LHCN-M2 (cell line): ENCODE measurements at regions not wholly inside any gene's neighbourhood (a gene's known extent, or its start where the extent isn't known, plus 50 kb on each side); places are given as distances from the start of the nearest gene placed in this dataset.
"Not testable (repeated sequence)": the region's sequence is repeated elsewhere in the genome, so short reads cannot be mapped to it uniquely, and the experiment has no call there.

Source experiments
- DNase-seq: peaks from one replicate; pipeline ENCODE4 v3.0.0-alpha.2; 2012; ENCODE audit warnings: low read depth

DNA sequence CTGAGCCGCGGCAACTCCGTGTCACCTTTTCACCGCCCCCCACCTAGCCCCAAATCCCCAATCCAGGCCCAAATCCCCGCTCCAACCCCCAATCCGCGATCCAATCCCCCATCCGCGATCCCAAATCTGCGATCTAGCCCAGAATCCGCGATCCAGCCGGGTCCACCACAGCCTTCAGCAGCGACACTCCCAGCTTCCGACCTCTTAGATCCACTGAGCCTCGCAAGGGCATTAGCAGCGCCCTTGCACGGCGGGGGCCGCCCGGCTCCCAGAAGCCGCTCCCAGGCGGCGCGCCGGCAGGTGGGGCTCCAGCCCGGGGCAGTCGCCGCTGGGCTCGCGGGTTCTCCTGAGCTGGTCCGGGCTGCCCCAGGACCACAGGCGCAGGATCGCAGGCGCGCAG lies 116.1 kb upstream of the TPTE start:
- DNase-seq = not testable (repeated sequence)

DNA sequence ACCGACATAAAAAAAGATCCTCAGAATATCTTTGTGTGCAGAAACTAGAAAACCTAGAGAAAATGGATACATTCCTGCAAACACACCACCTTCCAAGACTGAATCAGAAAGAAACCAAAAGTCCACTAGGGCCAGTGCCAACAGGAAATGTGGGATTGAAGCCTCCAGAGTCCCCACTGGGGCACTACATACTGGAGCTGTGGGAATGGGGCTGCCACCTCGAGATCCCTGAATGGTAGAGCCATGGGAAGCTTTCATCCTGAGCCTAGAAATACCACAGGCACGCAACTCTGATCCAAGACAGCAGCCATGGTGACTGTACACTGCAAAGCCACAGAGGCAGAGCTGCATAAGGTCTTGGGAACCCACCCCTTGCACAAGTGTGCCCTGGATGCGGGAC lies 111.6 kb upstream of the TPTE start:
- not testable (repeated sequence) for DNase-seq

DNA sequence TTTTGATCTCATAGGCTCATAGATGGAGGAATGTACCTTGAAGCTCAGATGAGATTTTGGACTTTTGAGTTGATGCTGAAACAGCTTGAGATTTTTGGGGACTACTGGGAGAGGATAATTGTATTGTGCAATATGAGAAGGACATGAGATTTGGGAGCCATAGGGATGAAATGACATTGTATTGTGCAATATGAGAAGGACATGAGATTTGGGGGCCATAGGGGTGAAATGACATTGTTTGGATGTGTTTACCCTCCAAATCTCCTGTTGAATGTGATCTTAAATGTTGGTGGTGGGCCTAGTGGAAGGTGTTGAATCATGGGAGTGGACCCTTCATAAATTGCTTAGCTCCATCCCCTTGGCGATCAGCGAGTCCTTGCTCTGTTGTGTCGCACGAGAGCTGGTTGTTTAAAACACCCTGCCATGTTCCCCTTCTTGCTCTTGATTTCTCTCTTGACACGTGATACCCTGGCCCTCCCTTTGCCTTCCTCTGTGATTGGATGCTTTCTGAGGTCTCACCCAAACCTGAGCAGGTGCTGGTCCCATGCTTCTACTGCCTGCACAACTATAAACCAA lies 110.9 kb upstream of the TPTE start:
- not testable (repeated sequence) for DNase-seq

DNA sequence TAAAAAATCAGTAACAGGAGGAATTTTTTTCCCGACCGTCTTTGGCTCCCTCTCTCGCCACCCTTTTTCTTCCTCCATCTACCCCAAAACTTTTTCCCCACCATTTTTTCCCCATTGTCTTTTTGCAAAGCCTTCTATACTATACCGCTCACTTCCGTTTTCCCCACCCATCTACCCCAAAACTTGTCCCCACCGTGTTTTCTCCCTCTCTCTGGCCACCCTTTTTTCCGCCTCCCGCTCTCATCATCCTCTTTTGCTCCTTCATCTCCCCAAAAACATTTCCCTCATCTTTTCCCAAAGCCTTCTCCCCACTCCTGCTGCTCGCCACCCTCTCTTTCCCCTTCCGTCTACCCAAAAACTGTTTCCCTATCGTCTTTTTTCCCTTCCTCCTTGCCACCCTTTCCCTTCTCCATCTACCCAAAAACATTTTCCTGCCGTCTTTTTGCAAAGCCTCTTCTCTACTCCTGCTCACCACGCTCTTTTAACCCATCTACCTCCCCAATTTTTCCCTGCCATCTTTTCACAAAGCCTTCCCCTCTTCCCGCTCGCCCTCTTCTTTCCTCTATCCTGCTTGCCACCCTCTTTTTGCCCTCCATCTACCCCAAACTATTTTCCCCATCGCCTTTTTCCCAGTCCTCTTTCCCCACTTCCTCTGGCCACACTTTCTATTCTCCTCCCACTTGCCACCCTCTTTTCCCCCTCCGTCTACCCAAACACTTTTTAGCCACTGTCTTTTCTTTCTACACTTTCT lies 109.4 kb upstream of the TPTE start:
- not testable (repeated sequence) for DNase-seq

DNA sequence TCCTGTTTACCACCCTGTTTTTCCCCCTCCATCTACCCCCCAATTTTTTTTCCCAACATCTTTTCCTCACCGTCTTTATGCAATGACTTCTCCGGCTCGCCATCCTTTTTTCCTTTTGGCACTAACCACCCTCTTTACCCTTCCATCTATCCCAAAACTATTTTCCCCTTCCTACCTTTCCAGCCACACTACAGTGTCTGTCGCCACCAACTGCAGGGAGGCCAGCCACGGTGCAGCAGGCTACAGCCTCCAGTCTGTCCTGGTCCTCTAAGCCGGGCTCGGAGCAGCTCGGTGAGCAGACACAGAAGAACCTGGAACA lies 108.5 kb upstream of the TPTE start:
- DNase-seq = not testable (repeated sequence)

DNA sequence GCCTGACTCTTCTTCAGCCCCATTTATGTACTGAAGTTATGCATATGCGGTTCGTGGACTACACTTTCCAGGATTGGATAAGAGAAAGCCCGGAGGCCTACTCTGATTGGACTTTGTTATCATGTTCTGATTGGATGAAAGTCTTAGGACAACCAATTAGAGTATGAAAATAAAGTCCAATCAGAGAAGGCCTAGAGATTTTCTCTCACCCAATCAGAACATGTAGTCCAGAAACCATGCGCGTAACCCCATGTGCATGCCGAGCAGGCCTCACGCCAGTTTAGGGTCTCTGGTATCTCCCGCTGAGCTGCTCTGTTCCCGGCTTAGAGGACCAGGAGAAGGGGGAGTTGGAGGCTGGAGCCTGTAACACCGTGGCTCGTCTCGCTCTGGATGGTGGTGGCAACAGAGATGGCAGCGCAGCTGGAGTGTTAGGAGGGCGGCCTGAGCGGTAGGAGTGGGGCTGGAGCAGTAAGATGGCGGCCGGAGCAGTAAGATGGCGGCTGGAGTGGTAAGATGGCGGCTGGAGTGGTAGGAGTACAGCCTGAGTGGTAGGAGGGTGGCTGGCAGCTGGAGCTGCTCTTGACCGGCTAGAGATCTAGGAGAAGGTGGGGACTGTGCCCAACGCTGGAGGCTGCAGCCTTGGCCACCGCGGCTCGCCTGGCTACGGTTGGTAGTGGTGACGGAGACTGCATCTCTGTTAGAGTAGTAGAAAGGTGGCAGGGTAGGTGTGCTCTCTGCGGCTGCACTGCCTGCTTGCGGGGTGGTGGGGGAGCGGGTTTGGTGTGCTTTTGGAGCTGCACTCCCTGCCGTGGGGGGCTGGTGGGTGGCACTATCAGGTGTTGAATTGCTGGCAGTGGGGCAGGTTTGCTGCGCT lies 107.9 kb upstream of the TPTE start:
- not testable (repeated sequence) for DNase-seq

DNA sequence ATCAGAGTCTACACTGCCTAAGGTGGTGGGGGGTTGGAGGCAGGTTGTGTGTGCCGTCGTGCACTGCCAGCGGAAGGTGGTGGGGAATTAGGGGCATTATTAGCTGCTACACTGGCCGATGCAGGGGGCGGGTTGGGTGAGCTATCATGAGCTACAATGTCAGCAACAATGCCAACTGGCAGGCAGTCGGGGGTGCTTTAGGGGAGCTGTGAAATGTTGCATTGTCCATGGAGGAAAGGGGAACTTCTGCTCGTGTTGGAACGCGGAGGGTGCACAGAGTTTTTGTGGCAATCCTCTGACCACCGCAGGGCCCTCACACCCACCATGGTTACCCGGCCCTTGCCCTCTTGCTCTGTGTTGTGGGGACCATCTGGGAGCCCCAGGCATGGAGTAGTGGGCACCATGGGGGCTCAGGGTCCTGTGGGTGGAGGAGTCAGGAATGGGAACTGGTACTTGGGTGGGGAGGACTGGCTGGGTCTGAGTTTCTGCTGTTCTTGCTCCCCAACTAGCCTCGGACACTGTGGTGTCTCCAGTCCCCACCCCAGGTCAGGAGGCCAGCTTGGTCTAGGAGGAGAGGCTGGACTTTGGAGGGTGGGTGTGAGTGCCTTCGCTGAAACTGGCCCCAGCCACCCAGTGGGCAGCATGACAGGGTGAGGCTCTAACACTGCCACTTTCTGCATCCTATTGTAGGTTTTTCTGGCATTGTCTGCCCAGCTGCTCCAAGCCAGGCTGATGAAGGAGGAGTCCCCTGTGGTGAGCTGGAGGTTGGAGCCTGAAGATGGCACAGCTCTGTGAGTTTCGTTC lies 107.1 kb upstream of the TPTE start:
- not testable (repeated sequence) for DNase-seq

DNA sequence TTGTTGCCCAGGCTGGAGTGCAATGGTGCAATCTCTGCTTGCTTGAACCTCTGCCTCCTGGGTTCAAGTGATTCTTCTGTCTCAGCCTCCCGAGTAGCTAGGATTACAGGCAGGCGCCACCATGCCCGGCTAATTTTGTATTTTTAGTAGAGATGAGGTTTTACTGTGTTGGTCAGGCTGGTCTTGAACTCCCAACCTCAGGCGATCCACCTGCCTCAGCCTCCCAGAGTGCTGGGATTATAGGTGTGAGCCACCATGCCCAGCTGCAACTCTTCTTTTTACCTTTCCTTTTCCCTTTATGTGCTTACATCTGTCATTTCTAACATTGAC lies 106.5 kb upstream of the TPTE start:
- DNase-seq = not testable (repeated sequence)

DNA sequence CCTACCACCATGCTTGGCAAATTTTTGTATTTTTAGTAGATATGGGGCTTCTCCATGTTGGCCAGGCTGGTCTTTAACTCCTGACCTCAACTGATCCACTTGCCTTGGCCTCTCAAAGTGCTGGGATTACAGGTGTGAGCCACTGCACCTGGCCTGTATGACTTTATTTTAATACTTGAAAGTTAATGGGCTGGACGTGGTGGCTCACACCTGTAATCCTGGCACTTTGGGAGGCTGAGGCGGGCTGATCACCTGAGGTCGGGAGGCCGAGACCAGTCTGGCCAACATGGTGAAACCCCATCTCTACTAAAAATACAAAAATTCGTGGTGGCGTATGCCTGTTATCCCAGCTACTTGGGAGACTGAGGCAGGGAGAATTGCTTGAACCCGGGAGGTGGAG lies 105.9 kb upstream of the TPTE start:
- DNase-seq = not testable (repeated sequence)

DNA sequence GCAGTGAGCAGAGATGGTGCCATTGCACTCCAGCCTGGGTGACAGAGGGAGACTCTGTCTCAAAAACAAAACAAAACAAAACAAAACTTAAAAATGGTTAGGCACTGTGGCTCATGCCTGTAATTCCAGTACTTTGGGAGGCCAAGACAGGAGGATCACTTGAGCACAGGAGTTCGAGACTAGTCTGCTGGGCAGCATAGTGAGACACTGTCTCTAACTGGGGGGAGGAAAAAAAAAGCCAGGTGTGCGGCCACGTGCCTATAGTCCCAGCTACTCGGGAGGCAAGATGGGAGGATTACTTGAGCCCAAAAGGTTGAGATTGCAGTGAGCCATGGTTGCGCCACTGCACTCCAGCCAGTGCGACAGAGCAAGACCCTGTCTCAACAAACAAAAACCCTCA lies 105.5 kb upstream of the TPTE start:
- not testable (repeated sequence) for DNase-seq

DNA sequence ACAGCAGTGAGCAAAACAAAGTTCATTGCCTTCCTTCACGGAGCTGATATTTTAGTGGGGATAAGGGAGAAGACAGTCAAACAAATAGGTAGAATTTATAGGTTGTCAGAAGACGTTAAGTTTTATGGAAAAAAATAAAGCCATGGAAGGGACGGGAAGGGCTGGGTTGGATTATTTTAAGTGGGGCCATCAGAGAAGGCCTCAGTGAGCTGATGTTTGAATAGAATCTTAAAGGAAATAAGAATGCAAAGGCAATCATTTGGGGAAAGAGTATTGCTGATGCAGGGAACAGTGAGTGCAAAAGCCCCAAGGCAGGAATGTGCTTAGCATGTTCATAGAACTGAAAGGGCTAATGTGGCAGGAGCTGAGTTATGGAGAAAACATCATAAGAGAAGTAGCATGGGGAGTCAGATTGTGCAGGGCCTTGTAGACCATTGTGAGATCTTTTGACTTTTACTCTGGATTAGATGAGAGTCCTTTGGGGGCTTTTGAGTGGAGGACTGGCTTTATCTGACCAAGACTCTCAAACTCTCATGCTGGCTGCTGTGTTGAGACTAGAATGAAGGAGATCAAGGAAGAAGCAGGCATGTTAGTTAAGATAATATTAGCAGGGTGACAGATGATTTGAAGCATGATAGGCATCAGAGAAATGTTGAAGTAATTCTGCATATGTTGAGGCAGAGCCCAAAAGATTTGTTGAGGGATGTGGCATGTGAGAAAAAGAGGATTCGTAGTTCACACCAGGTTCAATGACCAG lies 104.5 kb upstream of the TPTE start:
- DNase-seq = not testable (repeated sequence)

DNA sequence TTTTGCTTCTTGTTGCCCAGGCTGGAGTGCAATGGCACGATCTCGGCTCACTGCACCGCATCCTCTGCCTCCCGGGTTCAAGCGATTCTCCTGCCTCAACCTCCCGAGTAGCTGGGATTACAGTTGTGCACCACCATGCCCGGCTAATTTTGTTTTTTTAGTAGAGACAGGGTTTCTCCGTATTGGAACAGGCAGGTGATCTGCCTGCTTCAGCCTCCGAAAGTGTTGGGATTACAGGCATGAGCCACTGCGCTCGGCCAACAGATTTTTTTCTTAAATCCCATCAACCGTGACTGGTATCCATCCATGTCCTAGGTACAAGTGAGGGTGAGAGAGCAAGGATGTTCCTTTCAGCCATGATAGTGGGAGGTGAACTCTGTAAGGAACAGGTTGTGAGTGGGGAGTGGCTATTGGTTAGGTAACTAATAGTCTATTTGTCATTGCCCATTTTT lies 103.8 kb upstream of the TPTE start:
- DNase-seq = not testable (repeated sequence)

DNA sequence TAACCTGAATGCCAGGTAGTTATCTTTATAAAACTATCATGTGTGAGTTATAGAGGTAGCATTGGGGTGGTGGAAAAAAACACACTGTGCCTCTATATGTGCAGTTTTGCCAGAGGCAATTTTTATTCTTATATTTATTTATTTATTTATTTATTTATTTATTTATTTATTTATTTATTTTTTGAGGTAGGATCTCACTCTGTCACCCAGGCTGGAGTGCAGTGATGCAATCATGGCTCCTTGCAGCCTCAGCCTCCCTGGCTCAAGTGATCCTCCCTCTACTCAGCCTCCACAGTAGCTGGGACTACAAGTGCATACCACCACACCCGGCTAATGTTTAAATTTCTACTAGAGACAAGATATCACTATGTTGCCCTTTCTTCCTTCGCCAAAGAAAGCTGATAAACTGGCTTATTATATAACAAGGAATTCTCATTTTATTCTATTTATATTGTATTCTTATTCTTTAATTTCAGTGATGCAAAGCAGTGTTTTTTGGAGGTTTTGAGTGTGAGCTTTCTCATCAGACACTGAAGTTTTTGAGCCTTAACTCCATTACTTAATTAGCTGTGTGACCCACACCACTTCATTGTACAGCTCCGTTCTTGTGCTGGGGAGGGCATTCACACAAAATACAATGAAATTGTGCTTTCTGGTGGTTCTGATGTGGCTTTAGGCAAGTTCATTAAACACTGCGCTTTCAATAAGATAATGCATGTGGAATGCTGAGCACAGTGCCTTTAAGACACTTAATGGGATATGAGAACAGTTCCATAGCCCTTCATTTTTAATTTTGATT lies 102.9 kb upstream of the TPTE start:
- DNase-seq = not testable (repeated sequence)

DNA sequence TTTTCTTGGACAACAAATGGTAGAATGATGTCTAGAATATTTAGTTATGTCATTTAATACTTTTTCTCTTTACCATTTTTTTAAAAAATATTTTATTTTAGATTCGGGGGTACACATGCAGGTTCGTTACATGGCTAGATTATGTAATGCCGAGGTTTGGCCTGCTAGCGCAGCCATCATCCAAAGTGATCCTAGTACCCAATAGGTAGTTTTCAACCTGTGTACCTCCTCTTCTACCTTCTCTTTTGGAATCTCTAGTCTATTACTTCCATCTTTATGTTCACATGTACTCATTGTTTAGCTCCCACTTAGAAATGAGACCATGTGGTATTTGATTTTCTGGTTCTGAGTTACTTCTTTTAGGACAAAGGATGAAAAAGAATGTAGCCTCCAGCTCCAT lies 100.2 kb upstream of the TPTE start:
- DNase-seq = not testable (repeated sequence)

DNA sequence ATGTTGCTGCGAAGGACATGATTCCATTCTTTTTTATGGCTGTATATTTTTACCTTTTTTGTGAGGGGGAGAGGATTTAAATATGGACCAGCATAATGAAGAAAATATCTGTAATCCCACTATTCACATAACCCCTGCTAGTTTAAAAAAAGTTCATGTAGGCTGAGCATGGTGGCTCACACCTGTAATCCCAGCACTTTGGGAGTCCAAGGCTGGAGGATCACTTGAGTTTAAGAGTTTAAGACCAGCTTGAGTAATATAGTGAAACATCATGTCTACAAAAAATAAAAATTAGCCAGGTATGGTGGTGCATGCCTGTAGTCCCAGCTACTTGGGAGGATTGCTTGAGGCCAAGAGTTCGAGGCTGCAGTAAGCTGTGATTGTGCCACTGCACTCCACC lies 99.8 kb upstream of the TPTE start:
- not testable (repeated sequence) for DNase-seq

DNA sequence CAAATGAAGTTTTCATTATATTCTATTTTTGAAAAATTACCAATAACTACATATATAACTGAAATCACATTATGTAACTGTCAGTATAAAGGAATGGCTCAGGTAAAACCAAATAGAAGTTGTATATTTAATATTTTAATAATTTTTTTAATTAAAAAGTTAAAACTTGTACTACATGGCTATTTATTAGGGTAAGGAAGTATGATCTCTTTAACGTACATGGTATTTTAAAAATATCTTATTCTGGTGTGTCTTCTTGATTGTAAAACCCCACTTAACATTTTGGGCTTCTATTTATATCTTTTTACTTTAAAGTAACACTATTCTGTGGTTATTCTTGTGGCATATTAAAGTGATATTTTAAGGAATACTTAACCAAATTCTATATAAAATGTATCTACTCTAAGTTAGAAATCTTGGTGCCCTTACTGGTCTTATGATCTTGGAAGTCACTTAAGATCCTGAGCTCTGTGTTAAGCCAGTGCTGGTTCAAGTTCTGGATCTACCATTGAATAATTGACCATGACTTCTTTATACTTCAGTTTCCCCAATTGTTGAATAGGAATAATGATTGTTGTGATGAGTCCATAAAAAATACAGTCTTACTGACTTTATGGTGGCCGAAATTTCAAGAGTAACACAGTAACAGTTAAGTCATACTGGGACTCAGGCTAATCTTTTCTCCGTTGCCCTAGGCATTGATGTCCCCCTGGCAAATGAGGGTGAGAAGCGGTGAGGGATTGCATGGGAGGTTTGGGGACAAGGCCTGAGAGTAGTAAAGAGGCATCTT lies 97.1 kb upstream of the TPTE start:
- not testable (repeated sequence) for DNase-seq

DNA sequence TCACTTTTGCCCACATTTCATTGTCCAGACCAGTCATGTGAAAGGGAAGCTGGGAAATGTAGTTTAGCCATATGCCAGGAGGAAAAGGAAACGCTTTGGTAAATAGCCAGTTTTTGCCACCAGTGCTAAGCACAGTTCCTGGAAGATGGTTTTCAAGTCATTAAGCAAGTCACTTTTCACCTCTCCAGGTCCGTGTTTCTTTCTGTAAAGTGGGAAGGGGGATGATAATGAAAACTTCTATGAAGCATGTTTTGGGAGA lies 96.6 kb upstream of the TPTE start:
- DNase-seq = not testable (repeated sequence)

DNA sequence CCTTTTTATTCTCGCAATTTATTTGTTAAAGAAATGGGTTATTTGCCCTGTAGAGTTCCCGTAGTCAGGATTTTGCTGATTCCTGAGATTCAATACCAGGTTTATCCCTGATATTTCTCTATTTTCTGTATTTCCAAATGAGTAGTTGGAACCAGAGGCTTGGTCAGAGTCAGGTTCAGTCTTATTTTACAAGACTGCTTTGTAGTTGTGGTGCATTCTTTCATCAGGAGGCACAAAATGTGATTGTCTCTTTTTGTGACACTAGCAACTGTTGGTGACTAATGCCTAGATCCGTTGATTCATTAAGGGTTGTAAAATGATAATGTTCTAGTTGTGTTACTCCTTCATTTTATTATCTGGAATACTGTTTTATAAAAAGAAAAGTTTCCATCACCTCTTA lies 95.5 kb upstream of the TPTE start:
- DNase-seq = no peak

DNA sequence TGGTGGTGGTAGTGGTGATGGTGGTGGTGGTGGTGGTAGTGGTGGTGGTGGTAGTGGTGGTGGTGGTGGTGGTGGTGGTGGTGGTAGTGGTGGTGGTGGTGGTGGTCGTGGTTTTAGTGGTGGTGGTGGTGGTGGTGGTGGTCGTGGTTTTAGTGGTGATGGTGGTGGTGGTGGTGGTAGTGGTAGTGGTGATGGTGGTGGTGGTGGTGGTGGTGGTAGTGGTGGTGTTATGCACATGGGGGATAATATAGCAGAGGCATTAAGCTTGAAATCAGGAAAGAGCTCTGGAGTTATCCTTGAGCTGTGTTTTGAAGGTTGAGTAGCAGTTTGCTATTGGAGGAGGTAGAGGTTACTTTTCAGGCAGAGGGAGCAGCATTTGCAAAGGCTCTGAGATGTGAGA lies 94.6 kb upstream of the TPTE start:
- not testable (repeated sequence) for DNase-seq

DNA sequence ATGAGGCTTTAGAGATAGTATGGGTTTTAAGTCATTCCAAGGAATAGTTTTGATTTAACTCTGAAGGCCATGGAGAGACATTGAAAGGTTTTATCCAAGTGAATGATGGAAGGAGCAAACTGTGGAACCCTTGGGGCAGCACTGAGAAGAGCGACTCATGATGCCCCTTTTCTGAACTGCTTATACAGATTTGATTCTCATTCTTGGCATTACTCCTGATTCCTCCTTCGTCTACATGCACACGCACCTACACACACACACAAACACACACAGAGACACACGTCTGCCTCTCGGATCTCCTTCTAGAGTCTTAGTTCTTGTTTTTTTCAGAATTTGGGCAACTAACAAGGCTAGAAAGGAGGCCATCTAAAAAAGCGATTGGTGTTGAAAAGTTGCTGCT lies 94.1 kb upstream of the TPTE start:
- DNase-seq = not testable (repeated sequence)
